Stimulated activated CD4-positive, alpha-beta T cell treated with anti-CD3 and anti-CD28 coated beads, Interleukin-12 subunit alpha, Interleukin-12 subunit beta, amount 100 ng/mL, for 4 hours (primary cell): ENCODE measurements at regions not wholly inside any gene's neighbourhood (a gene's known extent, or its start where the extent isn't known, plus 50 kb on each side); places are given as distances from the start of the nearest gene placed in this dataset.
"Not testable (repeated sequence)": the region's sequence is repeated elsewhere in the genome, so short reads cannot be mapped to it uniquely, and the experiment has no call there.

ENCODE experiments used
- DNase-seq: peaks from one replicate; pipeline ENCODE4 v3.0.0-alpha.2; 2020

- DNase-seq: no peak
Measured at GRCh38 chr4:78691971-78692821, 84.0 kb upstream of the BMP2K start.

GRCh38 chr4:78692822-78693170 lies 83.4 kb upstream of the BMP2K start:
- no peak for DNase-seq

- DNase-seq: no peak
Measured at GRCh38 chr4:78693777-78694456, 82.2 kb upstream of the BMP2K start.

GRCh38 chr4:78694457-78694787 lies 81.7 kb upstream of the BMP2K start:
- DNase-seq: no peak

GRCh38 chr4:78695910-78696309 lies 80.2 kb upstream of the BMP2K start:
- DNase-seq: no peak

- no peak for DNase-seq
Measured at GRCh38 chr4:78703079-78703478, 73.1 kb upstream of the BMP2K start.

- DNase-seq: no peak
Measured at GRCh38 chr4:78704317-78704716, 71.8 kb upstream of the BMP2K start.

- DNase-seq: no peak
Measured at GRCh38 chr4:78704981-78705683, 71.0 kb upstream of the BMP2K start.

GRCh38 chr4:78706302-78706701 lies 69.8 kb upstream of the BMP2K start:
- DNase-seq: no peak

- DNase-seq: no peak
Measured at GRCh38 chr4:78707268-78707667, 68.9 kb upstream of the BMP2K start.

GRCh38 chr4:78707793-78708192 lies 68.4 kb upstream of the BMP2K start:
- no peak for DNase-seq

- DNase-seq: no peak
Measured at GRCh38 chr4:78710536-78710935, 65.6 kb upstream of the BMP2K start.

GRCh38 chr4:78711676-78712075 lies 64.5 kb upstream of the BMP2K start:
- DNase-seq: no peak

- not testable (repeated sequence) for DNase-seq
Measured at GRCh38 chr4:78714598-78714997, 61.6 kb upstream of the BMP2K start.

GRCh38 chr4:78715372-78715771 lies 60.8 kb upstream of the BMP2K start:
- not testable (repeated sequence) for DNase-seq

GRCh38 chr4:78717712-78718111 lies 58.4 kb upstream of the BMP2K start:
- not testable (repeated sequence) for DNase-seq

GRCh38 chr4:78720204-78720603 lies 55.9 kb upstream of the BMP2K start:
- no peak for DNase-seq

- peak; percentile 0 for DNase-seq
Measured at GRCh38 chr4:78720994-78721677, 55.0 kb upstream of the BMP2K start.

- DNase-seq: no peak
Measured at GRCh38 chr4:78721747-78722146, 54.4 kb upstream of the BMP2K start.

GRCh38 chr4:78722320-78722719 lies 53.8 kb upstream of the BMP2K start:
- no peak for DNase-seq

- DNase-seq: no peak
Measured at GRCh38 chr4:78722878-78723277, 53.3 kb upstream of the BMP2K start.
